H1 (cell line): ENCODE measurements at regions not wholly inside any gene's neighbourhood (a gene's known extent, or its start where the extent isn't known, plus 50 kb on each side); places are given as distances from the start of the nearest gene placed in this dataset.

Source experiments
- CTCF ChIA-PET: fragments of 300-600 bp; sonication (Branson Sonifier 250); formaldehyde crosslinking; loops from one replicate; lab custom pipeline; 2021; ENCODE audit not compliant: partially characterized antibody; lab: Charles Lee
- POLR2A ChIA-PET: fragments of 300-600 bp; sonication (Branson Sonifier 250); formaldehyde crosslinking; loops from one replicate; lab custom pipeline; 2021; ENCODE audit warnings: inconsistent platforms; ENCODE audit not compliant: partially characterized antibody; lab: Charles Lee
- DNase-seq, 2 experiments: peaks; one replicate each; pipeline versions ENCODE4 v3.0.0 to v3.0.0-alpha.2; 2010 to 2022; ENCODE audit warnings: low spot score in 2 of 2, low read depth in 1 of 2, mixed read lengths in 1 of 2
- FAIRE-seq: peaks from 2 replicates; lab custom pipeline; 2011; peaks lifted over from hg19 to GRCh38; lab: Jason Lieb, UNC
- H2AFZ ChIP-seq: 2 replicates; pipeline ENCODE4 v1.8.1; 2012; ENCODE audit warnings: low read length, inconsistent platforms
- H2AK5ac ChIP-seq: 2 replicates; pipeline ENCODE4 v1.6.1; 2013; ENCODE audit warnings: low read depth, low read length
- H2BK120ac ChIP-seq: replicated peaks from 2 replicates; pipeline ENCODE3; 2013; ENCODE audit warnings: low read depth, low read length, inconsistent platforms
- H2BK12ac ChIP-seq: 2 replicates; pipeline ENCODE4 v1.6.1; 2013; ENCODE audit warnings: low read depth, low read length
- H2BK15ac ChIP-seq: 2 replicates; pipeline ENCODE4 v1.6.1; 2013; ENCODE audit warnings: low read length
- H2BK20ac ChIP-seq: 2 replicates; pipeline ENCODE4 v1.6.1; 2013; ENCODE audit warnings: low read length
- H2BK5ac ChIP-seq: 2 replicates; pipeline ENCODE4 v1.6.1; 2013; ENCODE audit warnings: low read depth, low read length
- H3K14ac ChIP-seq: 2 replicates; pipeline ENCODE4 v1.6.1; 2013; ENCODE audit warnings: inconsistent platforms; ENCODE audit not compliant: insufficient read length
- H3K18ac ChIP-seq: 2 replicates; pipeline ENCODE4 v1.6.1; 2013; ENCODE audit warnings: low read length; ENCODE audit errors: extremely low read depth
- H3K23ac ChIP-seq: 2 replicates; pipeline ENCODE4 v1.6.1; 2013; ENCODE audit warnings: inconsistent platforms; ENCODE audit not compliant: insufficient read length
- H3K23me2 ChIP-seq: 2 replicates; pipeline ENCODE4 v1.6.1; 2013; ENCODE audit warnings: low read depth, low read length
- H3K27ac ChIP-seq: 2 replicates; pipeline ENCODE4 v1.6.1; 2011; ENCODE audit warnings: low read depth, low read length, inconsistent platforms
- H3K27me3 ChIP-seq, 4 experiments: replicated peaks in 1 of 4; 1 replicate in 1 of 4; 2 replicates in 3 of 4; pipeline versions ENCODE4 v1.6.1 to v1.8.1; 2011 to 2013; ENCODE audit warnings: low read length in 3 of 4, mild to moderate bottlenecking in 3 of 4, inconsistent platforms in 2 of 4, mixed read lengths in 2 of 4, moderate library complexity in 1 of 4; ENCODE audit not compliant: control insufficient read depth in 3 of 4, insufficient read depth in 3 of 4; ENCODE audit errors: extremely low read depth in 1 of 4
- H3K36me3 ChIP-seq, 4 experiments: 2 replicates each; pipeline versions ENCODE4 v1.6.1 to v1.8.1; 2011 to 2013; ENCODE audit warnings: mild to moderate bottlenecking in 4 of 4, low read length in 3 of 4, moderate library complexity in 2 of 4, control low read depth in 1 of 4, inconsistent platforms in 1 of 4; ENCODE audit not compliant: insufficient read depth in 4 of 4, control insufficient read depth in 2 of 4
- H3K4ac ChIP-seq: replicated peaks from 2 replicates; pipeline ENCODE3; 2013; ENCODE audit warnings: low read length, low read depth, mixed read lengths, inconsistent platforms; ENCODE audit not compliant: insufficient read length
- H3K4me1 ChIP-seq, 4 experiments: replicated peaks in 1 of 4; 1 replicate in 1 of 4; 2 replicates in 3 of 4; pipeline versions ENCODE4 v1.6.1 to v1.8.1; 2011 to 2013; ENCODE audit warnings: low read length in 3 of 4, inconsistent platforms in 2 of 4, mixed read lengths in 1 of 4; ENCODE audit not compliant: insufficient read depth in 4 of 4, control insufficient read depth in 3 of 4
- H3K4me2 ChIP-seq, 2 experiments: 2 replicates each; pipeline versions ENCODE4 v1.6.1 to v1.8.1; 2011 to 2013; ENCODE audit warnings: low read depth in 2 of 2, low read length in 2 of 2, control low read depth in 1 of 2, inconsistent platforms in 1 of 2, mild to moderate bottlenecking in 1 of 2; ENCODE audit not compliant: insufficient read depth in 1 of 2
- H3K4me3 ChIP-seq, 4 experiments: fragments of 200-600, 300-600 bp in 1 of 4; sonication (generic), shearing (Covaris generic), sonication (Bioruptor Twin) in 1 of 4; 2 replicates each; pipeline versions ENCODE4 v1.5.1 to v1.8.1; 2011 to 2016; ENCODE audit warnings: low read length in 4 of 4, low read depth in 3 of 4, control low read depth in 2 of 4, inconsistent platforms in 2 of 4, mild to moderate bottlenecking in 2 of 4, mixed read lengths in 1 of 4, moderate library complexity in 1 of 4; ENCODE audit not compliant: insufficient read depth in 2 of 4; ENCODE audit errors: extremely low read depth in 1 of 4
- H3K56ac ChIP-seq: replicated peaks from 2 replicates; pipeline ENCODE3; 2013; ENCODE audit warnings: low read depth, mild to moderate bottlenecking, mixed read lengths, low read length, inconsistent platforms; ENCODE audit not compliant: insufficient read length
- H3K79me1 ChIP-seq: 2 replicates; pipeline ENCODE4 v1.6.1; 2013; ENCODE audit warnings: low read depth, low read length, control low read depth
- H3K79me2 ChIP-seq, 2 experiments: 2 replicates each; pipeline versions ENCODE4 v1.6.1 to v1.8.1; 2012 to 2013; ENCODE audit warnings: low read length in 2 of 2, mild to moderate bottlenecking in 2 of 2, inconsistent platforms in 1 of 2; ENCODE audit not compliant: insufficient read depth in 2 of 2, control insufficient read depth in 1 of 2
- H3K9ac ChIP-seq, 4 experiments: replicated peaks in 1 of 4; 1 replicate in 1 of 4; 2 replicates in 3 of 4; pipeline versions ENCODE4 v1.6.1 to v1.8.1; 2011 to 2013; ENCODE audit warnings: low read depth in 3 of 4, low read length in 3 of 4, control low read depth in 2 of 4, mild to moderate bottlenecking in 2 of 4, moderate library complexity in 2 of 4, inconsistent platforms in 1 of 4; ENCODE audit errors: extremely low read depth in 1 of 4
- H3K9me3 ChIP-seq, 2 experiments: 2 replicates each; pipeline versions ENCODE4 v1.6.1 to v1.8.1; 2012 to 2013; ENCODE audit warnings: mild to moderate bottlenecking in 2 of 2, moderate library complexity in 2 of 2, control low read depth in 1 of 2, inconsistent platforms in 1 of 2, low read depth in 1 of 2, low read length in 1 of 2, mixed read lengths in 1 of 2; ENCODE audit not compliant: insufficient read depth in 2 of 2
- H4K20me1 ChIP-seq, 2 experiments: replicated peaks in 1 of 2; 2 replicates each; pipeline versions ENCODE3 to v1.8.1; 2011 to 2013; ENCODE audit warnings: inconsistent platforms in 2 of 2, low read length in 2 of 2, mild to moderate bottlenecking in 1 of 2; ENCODE audit not compliant: insufficient read depth in 2 of 2, control insufficient read depth in 1 of 2
- H4K5ac ChIP-seq: 2 replicates; pipeline ENCODE4 v1.6.1; 2013; ENCODE audit warnings: low read length, low read depth, mixed read lengths, inconsistent platforms; ENCODE audit not compliant: insufficient read length
- H4K8ac ChIP-seq: 2 replicates; pipeline ENCODE4 v1.8.0; 2013; ENCODE audit warnings: mild to moderate bottlenecking, moderate library complexity, low read length, inconsistent platforms; ENCODE audit not compliant: insufficient read depth; ENCODE audit errors: extremely low read depth
- H4K91ac ChIP-seq: replicated peaks from 2 replicates; pipeline ENCODE3; 2013; ENCODE audit warnings: low read length, mixed read lengths, inconsistent platforms; ENCODE audit not compliant: insufficient read length
- ATF3 ChIP-seq: IDR thresholded peaks from 2 replicates; pipeline ENCODE4 v1.6.1; 2011; ENCODE audit warnings: low read depth, mild to moderate bottlenecking, low read length; ENCODE audit not compliant: insufficient read depth
- BRCA1 ChIP-seq: IDR thresholded peaks from 2 replicates; pipeline ENCODE4 v1.6.1; 2012; ENCODE audit warnings: low read depth, low read length, improper control_type of control experiment
- CBX5 ChIP-seq: fragments of 300-800, 300-1000 bp; sonication (generic); IDR thresholded peaks from 2 replicates; pipeline ENCODE4 v1.7.1; 2016; ENCODE audit warnings: antibody characterized with exemption, low read length, low read depth
- NANOG ChIP-seq: IDR thresholded peaks from 2 replicates; pipeline ENCODE4 v1.6.1; 2011; ENCODE audit warnings: low read length, low read depth, mild to moderate bottlenecking, inconsistent platforms; ENCODE audit not compliant: insufficient read depth, poor library complexity, severe bottlenecking
- RAD21 ChIP-seq, 2 experiments: IDR thresholded peaks in 1 of 2; conservative IDR thresholded peaks in 1 of 2; 2 replicates each; pipeline ENCODE4 v1.6.1; 2011; ENCODE audit warnings: low read depth in 2 of 2, low read length in 2 of 2, improper control_type of control experiment in 1 of 2, inconsistent platforms in 1 of 2, mild to moderate bottlenecking in 1 of 2, moderate library complexity in 1 of 2
- WGBS, 2 experiments: shearing (Covaris generic) in 1 of 2; methylation state at CpG; one replicate each; pipeline versions ENCODE4 v1.1.6 to v1.1.7; 2013 to 2015; ENCODE audit warnings: low lambda C conversion rate in 2 of 2, mixed read lengths in 2 of 2, inconsistent platforms in 1 of 2, low coverage in 1 of 2, missing lambda C conversion rate in 1 of 2; ENCODE audit not compliant: insufficient replicate concordance in 2 of 2, insufficient coverage in 1 of 2, insufficient read length in 1 of 2; ENCODE audit errors: extremely low coverage in 1 of 2, missing lambda C conversion rate in 1 of 2; 5-methylcytosine and 5-hydroxymethylcytosine counted together

- H3K4me1 ChIP-seq, result no peaks in the 10 kb centered on the region
- ChIA-PET CTCF (interaction anchor here (0.7 to 1.3 kb wide), 3 partner anchors 46 to 566 kb away, joined by 3 to 6 read pairs (median 3); no protein-coding TSS in a partner anchor), POLR2A (no interaction called here)
- H3K9me3 ChIP-seq, result peaks cover 0 to 3% of the 10 kb centered on the region in 2 experiments; a peak in 1 of 4 replicates
- no peak overlapping the region for H3K4ac ChIP-seq
- H4K8ac ChIP-seq, result no peak overlapping the region
- H3K4me2 ChIP-seq, result no peak overlapping the region
- H3K79me1 ChIP-seq, result no peaks in the 10 kb centered on the region
- H2AK5ac ChIP-seq, result no peak overlapping the region
- H3K18ac ChIP-seq, result no peak overlapping the region
- H3K14ac ChIP-seq, result no peak overlapping the region
- H3K36me3 ChIP-seq, result no peaks in the 10 kb centered on the region
- H4K5ac ChIP-seq, result no peak overlapping the region
- no peak overlapping the region for H2BK20ac ChIP-seq
- H2BK15ac ChIP-seq, result no peak overlapping the region
- H3K56ac ChIP-seq, result no peak overlapping the region
- no peak overlapping the region for H3K9ac ChIP-seq
- H3K27me3 ChIP-seq, result peaks cover 0 to 1% (median 0%) of the 10 kb centered on the region in 4 experiments; a peak in 2 of 7 replicates
- H2BK120ac ChIP-seq, result no peak overlapping the region
- FAIRE-seq (no peak), DNase-seq (no peak)
- H3K4me3 ChIP-seq, result no peak overlapping the region
- WGBS, 2 experiments, result 95% methylated on average over 1 of the region's 1 CpG; no CpG with 5 or more reads in 1 of the 2 experiments
- no peak overlapping the region for H4K91ac ChIP-seq
- H3K23ac ChIP-seq, result no peak overlapping the region
- no peak overlapping the region for H2AFZ ChIP-seq
- no peaks in the 10 kb centered on the region for H3K79me2 ChIP-seq
- no peaks in the 10 kb centered on the region for H4K20me1 ChIP-seq
- no peak overlapping the region for H2BK5ac ChIP-seq
- no peak overlapping the region for H2BK12ac ChIP-seq
- H3K23me2 ChIP-seq, result no peaks in the 10 kb centered on the region
- no peak overlapping the region for H3K27ac ChIP-seq
- TF ChIP-seq RAD21 (IDR thresholded peaks at IDR 0.05 in 1 of 2, conservative IDR thresholded peaks at IDR 0.05 in 1 of 2; ENCODE audit: low read depth in 2 of 2, low read length in 2 of 2) (no peak), BRCA1 (no peak), ATF3 (no peak), CBX5 (no peak), NANOG (no peak)
Observed at GRCh38 chr7:82655965-82656364, 212.4 kb upstream of the CACNA2D1 start.
